ENCODE measurements at regions not wholly inside any gene's neighbourhood (a gene's known extent, or its start where the extent isn't known, plus 50 kb on each side); places are given as distances from the start of the nearest gene placed in this dataset.

- no peak for DNase-seq (ENCODE audit: low read depth)
- H3K4me3 ChIP-seq (ENCODE audit: low read depth, low read length), result no peak overlapping the region
- no peak for TF ChIP-seq CTCF (conservative IDR thresholded peaks at IDR 0.05; ENCODE audit: low read depth, low read length)
Measured at GRCh38 chr5:145687943-145688342, 147.2 kb downstream of the PRELID2 start.

- no peak for TF ChIP-seq CTCF (conservative IDR thresholded peaks at IDR 0.05; ENCODE audit: low read depth, low read length)
- no peak for DNase-seq (ENCODE audit: low read depth)
- H3K4me3 ChIP-seq (ENCODE audit: low read depth, low read length), result no peak overlapping the region
Measured at GRCh38 chr5:145685417-145685816, 149.7 kb downstream of the PRELID2 start.

GRCh38 chr5:145683431-145683830 is 151.7 kb downstream of the PRELID2 start:
- no peak overlapping the region for H3K4me3 ChIP-seq (ENCODE audit: low read depth, low read length)
- TF ChIP-seq CTCF (conservative IDR thresholded peaks at IDR 0.05; ENCODE audit: low read depth, low read length), result no peak
- DNase-seq (ENCODE audit: low read depth), result no peak

- TF ChIP-seq CTCF (conservative IDR thresholded peaks at IDR 0.05; ENCODE audit: low read depth, low read length), result no peak
- no peak overlapping the region for H3K4me3 ChIP-seq (ENCODE audit: low read depth, low read length)
- no peak for DNase-seq (ENCODE audit: low read depth)
Measured at GRCh38 chr5:145682197-145682899, 152.8 kb downstream of the PRELID2 start.

- H3K4me3 ChIP-seq (ENCODE audit: low read depth, low read length), result no peak overlapping the region
- peak; percentile 89 for DNase-seq (ENCODE audit: low read depth)
- TF ChIP-seq CTCF (conservative IDR thresholded peaks at IDR 0.05; ENCODE audit: low read depth, low read length), result peak; percentile 94
Measured at GRCh38 chr5:145681686-145682085, 153.5 kb downstream of the PRELID2 start.

- DNase-seq (ENCODE audit: low read depth), result peak; percentile 10
- no peak for TF ChIP-seq CTCF (conservative IDR thresholded peaks at IDR 0.05; ENCODE audit: low read depth, low read length)
- H3K4me3 ChIP-seq (ENCODE audit: low read depth, low read length), result no peak overlapping the region
Measured at GRCh38 chr5:145681216-145681615, 153.9 kb downstream of the PRELID2 start.

GRCh38 chr5:145680767-145681166 is 154.4 kb downstream of the PRELID2 start:
- no peak for TF ChIP-seq CTCF (conservative IDR thresholded peaks at IDR 0.05; ENCODE audit: low read depth, low read length)
- peak overlapping the region; percentile 20 for H3K4me3 ChIP-seq (ENCODE audit: low read depth, low read length)
- peak; percentile 3 for DNase-seq (ENCODE audit: low read depth)

All from choroid plexus epithelial cell (primary cell).